ENCODE measurements at regions not wholly inside any gene's neighbourhood (a gene's known extent, or its start where the extent isn't known, plus 50 kb on each side); places are given as distances from the start of the nearest gene placed in this dataset.
"Not testable (repeated sequence)": the region's sequence is repeated elsewhere in the genome, so short reads cannot be mapped to it uniquely, and the experiment has no call there.

GRCh38 chr1:204014336-204014735 lies 58.6 kb upstream of the SOX13 start:
- no peak for DNase-seq (ENCODE audit: low spot score)

GRCh38 chr1:204014961-204015360 lies 58.0 kb upstream of the SOX13 start:
- not testable (repeated sequence) for H3K36me3 ChIP-seq (ENCODE audit: low read depth); H3K27me3 ChIP-seq (ENCODE audit: insufficient read depth, poor library complexity, severe bottlenecking); H3K27ac ChIP-seq (ENCODE audit: poor library complexity, severe bottlenecking); DNase-seq (ENCODE audit: low spot score); H3K9me3 ChIP-seq (ENCODE audit: severe bottlenecking); ATAC-seq (ENCODE audit: low read depth); H3K4me3 ChIP-seq (ENCODE audit: severe bottlenecking); H3K4me1 ChIP-seq (ENCODE audit: insufficient read depth, poor library complexity, severe bottlenecking)

More at GRCh38 chr1:204014336-204014735, 58.6 kb upstream of the SOX13 start:
- no peak overlapping the region for H3K27ac ChIP-seq (ENCODE audit: poor library complexity, severe bottlenecking)
- no peak for ATAC-seq (ENCODE audit: low read depth)
- no peaks in the 10 kb centered on the region for H3K27me3 ChIP-seq (ENCODE audit: insufficient read depth, poor library complexity, severe bottlenecking)
- no peak for TF ChIP-seq CTCF (IDR thresholded peaks at IDR 0.05; ENCODE audit: poor library complexity, severe bottlenecking)
- no peak overlapping the region for H3K4me3 ChIP-seq (ENCODE audit: severe bottlenecking)
- no peaks in the 10 kb centered on the region for H3K36me3 ChIP-seq (ENCODE audit: low read depth)
- no peaks in the 10 kb centered on the region for H3K9me3 ChIP-seq (ENCODE audit: severe bottlenecking)
- no peaks in the 10 kb centered on the region for H3K4me1 ChIP-seq (ENCODE audit: insufficient read depth, poor library complexity, severe bottlenecking)

- TF ChIP-seq CTCF (IDR thresholded peaks at IDR 0.05; ENCODE audit: poor library complexity, severe bottlenecking), result no peak
- DNase-seq (ENCODE audit: low spot score), result no peak
- ATAC-seq (ENCODE audit: low read depth), result no peak
- Histone ChIP-seq H3K36me3 (ENCODE audit: low read depth) (no peaks in the 10 kb centered on the region), H3K4me1 (ENCODE audit: insufficient read depth, poor library complexity, severe bottlenecking) (no peaks in the 10 kb centered on the region), H3K27ac (ENCODE audit: poor library complexity, severe bottlenecking) (no peak overlapping the region), H3K9me3 (ENCODE audit: severe bottlenecking) (no peaks in the 10 kb centered on the region), H3K4me3 (ENCODE audit: severe bottlenecking) (no peak overlapping the region), H3K27me3 (ENCODE audit: insufficient read depth, poor library complexity, severe bottlenecking) (no peaks in the 10 kb centered on the region)
Measured at GRCh38 chr1:204017032-204017431, 55.9 kb upstream of the SOX13 start.

GRCh38 chr1:204018460-204018859 lies 54.5 kb upstream of the SOX13 start:
- H3K4me3 ChIP-seq (ENCODE audit: severe bottlenecking), result no peak overlapping the region
- H3K36me3 ChIP-seq (ENCODE audit: low read depth), result no peaks in the 10 kb centered on the region
- DNase-seq (ENCODE audit: low spot score) (no peak), ATAC-seq (ENCODE audit: low read depth) (no peak)
- H3K9me3 ChIP-seq (ENCODE audit: severe bottlenecking), result no peaks in the 10 kb centered on the region
- H3K27ac ChIP-seq (ENCODE audit: poor library complexity, severe bottlenecking), result no peak overlapping the region
- H3K27me3 ChIP-seq (ENCODE audit: insufficient read depth, poor library complexity, severe bottlenecking), result no peaks in the 10 kb centered on the region
- H3K4me1 ChIP-seq (ENCODE audit: insufficient read depth, poor library complexity, severe bottlenecking), result no peaks in the 10 kb centered on the region
- no peak for TF ChIP-seq CTCF (IDR thresholded peaks at IDR 0.05; ENCODE audit: poor library complexity, severe bottlenecking)
